ENCODE measurements at regions not wholly inside any gene's neighbourhood (a gene's known extent, or its start where the extent isn't known, plus 50 kb on each side); places are given as distances from the start of the nearest gene placed in this dataset.

- Histone ChIP-seq H2AFZ (ENCODE audit: control insufficient read depth, low read length) (no peak overlapping the region), H3K9me3 (ENCODE audit: control insufficient read depth, low read depth, low read length) (no peaks in the 10 kb centered on the region), H3K79me2 (ENCODE audit: control insufficient read depth, insufficient read depth, low read length) (no peaks in the 10 kb centered on the region), H3K4me3 (ENCODE audit: control insufficient read depth in 2 of 3, extremely low read depth in 1 of 3, insufficient read depth in 2 of 3, low read depth in 1 of 3, low read length in 3 of 3) (no peak overlapping the region), H3K9me1 (ENCODE audit: control insufficient read depth, extremely low read depth, insufficient read depth, low read length) (no peaks in the 10 kb centered on the region), H3K4me2 (ENCODE audit: control insufficient read depth, extremely low read depth, insufficient read depth, low read depth, low read length) (no peak overlapping the region), H3K27me3 (ENCODE audit: control insufficient read depth, extremely low read depth, insufficient read depth, low read length) (no peaks in the 10 kb centered on the region), H3K4me1 (ENCODE audit: control insufficient read depth, extremely low read depth, insufficient read depth, low read length) (no peaks in the 10 kb centered on the region), H3K27ac (ENCODE audit: control insufficient read depth, insufficient read depth, low read length) (no peak overlapping the region), H3K9ac (ENCODE audit: control insufficient read depth, extremely low read depth, insufficient read depth, low read length) (no peak overlapping the region), H4K20me1 (ENCODE audit: control insufficient read depth, extremely low read depth, insufficient read depth, low read length) (no peaks in the 10 kb centered on the region), H3K36me3 (ENCODE audit: control insufficient read depth in 2 of 2, extremely low read depth in 1 of 2, insufficient read depth in 2 of 2, low read length in 2 of 2) (no peaks in the 10 kb centered on the region)
- DNase-seq (ENCODE audit: low read depth, low spot score), result no peak
- TF ChIP-seq CTCF (optimal IDR thresholded peaks at IDR 0.05 in 1 of 3, IDR thresholded peaks at IDR 0.05 in 1 of 3, conservative IDR thresholded peaks at IDR 0.05 in 1 of 3; ENCODE audit: extremely low read depth in 1 of 3, insufficient read depth in 2 of 3, low read length in 3 of 3) (no peak), EZH2 (IDR thresholded peaks at IDR 0.05; ENCODE audit: low read length) (no peak)
- no peak for FAIRE-seq
- dilution Hi-C loops (cut with MboI; ENCODE audit: extremely low pct_ligation_motif_present, low sequenced_read_pairs), result no loop called here
Observed at GRCh38 chr2:184270660-184271059, 327.7 kb upstream of the ZNF804A start.

GRCh38 chr2:184272056-184272455 lies 326.3 kb upstream of the ZNF804A start:
- no peak for FAIRE-seq
- dilution Hi-C loops (cut with MboI; ENCODE audit: extremely low pct_ligation_motif_present, low sequenced_read_pairs), result no loop called here

More at GRCh38 chr2:184272056-184272455, 326.3 kb upstream of the ZNF804A start:
- no peak overlapping the region for H2AFZ ChIP-seq (ENCODE audit: control insufficient read depth, low read length)
- no peak overlapping the region for H3K4me3 ChIP-seq (ENCODE audit: control insufficient read depth in 2 of 3, extremely low read depth in 1 of 3, insufficient read depth in 2 of 3, low read depth in 1 of 3, low read length in 3 of 3)
- no peaks in the 10 kb centered on the region for H3K36me3 ChIP-seq (ENCODE audit: control insufficient read depth in 2 of 2, extremely low read depth in 1 of 2, insufficient read depth in 2 of 2, low read length in 2 of 2)
- H3K4me1 ChIP-seq (ENCODE audit: control insufficient read depth, extremely low read depth, insufficient read depth, low read length), result no peaks in the 10 kb centered on the region
- H4K20me1 ChIP-seq (ENCODE audit: control insufficient read depth, extremely low read depth, insufficient read depth, low read length), result no peaks in the 10 kb centered on the region
- no peaks in the 10 kb centered on the region for H3K9me1 ChIP-seq (ENCODE audit: control insufficient read depth, extremely low read depth, insufficient read depth, low read length)
- TF ChIP-seq CTCF (optimal IDR thresholded peaks at IDR 0.05 in 1 of 3, IDR thresholded peaks at IDR 0.05 in 1 of 3, conservative IDR thresholded peaks at IDR 0.05 in 1 of 3; ENCODE audit: extremely low read depth in 1 of 3, insufficient read depth in 2 of 3, low read length in 3 of 3) (no peak), EZH2 (IDR thresholded peaks at IDR 0.05; ENCODE audit: low read length) (no peak)
- no peak overlapping the region for H3K27ac ChIP-seq (ENCODE audit: control insufficient read depth, insufficient read depth, low read length)
- H3K9me3 ChIP-seq (ENCODE audit: control insufficient read depth, low read depth, low read length), result no peaks in the 10 kb centered on the region
- no peak for DNase-seq (ENCODE audit: low read depth, low spot score)
- H3K9ac ChIP-seq (ENCODE audit: control insufficient read depth, extremely low read depth, insufficient read depth, low read length), result no peak overlapping the region
- H3K4me2 ChIP-seq (ENCODE audit: control insufficient read depth, extremely low read depth, insufficient read depth, low read depth, low read length), result no peak overlapping the region
- H3K79me2 ChIP-seq (ENCODE audit: control insufficient read depth, insufficient read depth, low read length), result no peaks in the 10 kb centered on the region
- no peaks in the 10 kb centered on the region for H3K27me3 ChIP-seq (ENCODE audit: control insufficient read depth, extremely low read depth, insufficient read depth, low read length)

All from keratinocyte (primary cell).